ENCODE measurements at regions not wholly inside any gene's neighbourhood (a gene's known extent, or its start where the extent isn't known, plus 50 kb on each side); places are given as distances from the start of the nearest gene placed in this dataset.

DNA sequence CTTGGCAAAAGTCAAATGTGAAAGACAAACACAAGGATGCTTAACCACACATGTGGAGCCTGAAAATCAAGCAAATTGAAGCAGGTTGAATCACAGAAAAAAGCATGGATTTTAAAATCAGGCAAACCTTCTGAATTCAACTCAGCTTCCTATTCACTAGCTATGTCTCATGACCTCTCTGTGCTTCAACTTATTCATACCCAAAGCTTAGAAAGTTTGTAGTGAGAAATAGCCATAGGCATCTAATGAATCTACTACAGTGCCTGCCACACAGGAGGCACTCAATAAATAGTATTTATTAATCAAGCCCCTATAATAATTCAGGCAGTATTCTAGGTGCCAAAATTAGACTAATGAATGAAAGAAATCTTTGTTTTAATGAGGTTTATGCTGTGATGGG is 112.2 kb upstream of the TNFAIP3 start:
- POLR2A ChIA-PET (ENCODE audit: unreplicated experiment), result no interaction called here
- no peak overlapping the region for H4K91ac ChIP-seq (ENCODE audit: insufficient read depth, low read depth, low read length)
- no peak overlapping the region for H3K4me3 ChIP-seq (ENCODE audit: insufficient read depth, low read depth, low read length)
- dilution Hi-C loops (cut with HindIII; ENCODE audit: low sequenced_read_pairs, unreplicated experiment) (no loop called here), in situ Hi-C loops (cut with MboI; ENCODE audit: low sequenced_read_pairs) (no loop called here), intact Hi-C loops (cut with micrococcal nuclease) (no loop called here)
- no peak overlapping the region for H2BK5ac ChIP-seq (ENCODE audit: low read depth, low read length, poor library complexity, severe bottlenecking)
- no peak overlapping the region for H2AFZ ChIP-seq (replicated peaks; ENCODE audit: low read length, poor library complexity)
- no peak overlapping the region for H3K27ac ChIP-seq (ENCODE audit: insufficient read depth, low read length)
- no peak overlapping the region for H3K18ac ChIP-seq (ENCODE audit: low read depth, low read length)
- H3K56ac ChIP-seq (ENCODE audit: extremely low read depth, insufficient read depth, low read length), result no peak overlapping the region
- no peaks in the 10 kb centered on the region for H3K79me1 ChIP-seq (ENCODE audit: low read depth in 1 of 2, low read length in 2 of 2)
- no peak overlapping the region for H3K4me2 ChIP-seq (ENCODE audit: low read depth, low read length)
- H4K20me1 ChIP-seq (ENCODE audit: insufficient read depth, low read length), result no peaks in the 10 kb centered on the region
- DNase-seq (no peak), ATAC-seq (ENCODE audit: low read depth) (no peak)
- H4K8ac ChIP-seq (ENCODE audit: low read depth in 2 of 2, low read length in 2 of 2), result no peak overlapping the region
- H2AK5ac ChIP-seq (ENCODE audit: low read depth, low read length), result no peak overlapping the region
- no peaks in the 10 kb centered on the region for H3K36me3 ChIP-seq (ENCODE audit: control insufficient read depth, insufficient read depth, low read length)
- H2BK15ac ChIP-seq (ENCODE audit: low read depth, low read length), result no peak overlapping the region
- CTCF ChIA-PET, result interaction anchor here (0.6 to 1.7 kb wide), 2 partner anchors 47 to 710 kb away, joined by 3 to 4 read pairs; no protein-coding TSS in a partner anchor
- H3K9ac ChIP-seq (ENCODE audit: low read depth, low read length), result no peak overlapping the region
- H3K9me1 ChIP-seq (ENCODE audit: insufficient read depth, low read length), result 0 out of 2 replicates have a peak, but pooled peaks cover 3% of the 10 kb centered on the region
- no TSS peak for BruUV-seq (replicated peaks)
- no peak overlapping the region for H2BK20ac ChIP-seq (ENCODE audit: low read depth, low read length)
- H2BK120ac ChIP-seq (ENCODE audit: low read depth, low read length), result no peak overlapping the region
- no peak overlapping the region for H3K14ac ChIP-seq (replicated peaks; ENCODE audit: low read depth, low read length)
- no peaks in the 10 kb centered on the region for H3K27me3 ChIP-seq (ENCODE audit: control insufficient read depth, insufficient read depth, low read length)
- no peaks in the 10 kb centered on the region for H3K4me1 ChIP-seq (ENCODE audit: control insufficient read depth, insufficient read depth, low read length)
- H3K4ac ChIP-seq (ENCODE audit: low read depth, low read length), result no peak overlapping the region
- no peak overlapping the region for H3K23ac ChIP-seq (ENCODE audit: low read depth, low read length)
- TF ChIP-seq ELK1 (IDR thresholded peaks at IDR 0.05; ENCODE audit: borderline replicate concordance, low read depth, low read length), result no peak
- no peak for TF ChIP-seq RFX5 (IDR thresholded peaks at IDR 0.05; ENCODE audit: low read depth, low read length)
- TF ChIP-seq, protein P1, sequence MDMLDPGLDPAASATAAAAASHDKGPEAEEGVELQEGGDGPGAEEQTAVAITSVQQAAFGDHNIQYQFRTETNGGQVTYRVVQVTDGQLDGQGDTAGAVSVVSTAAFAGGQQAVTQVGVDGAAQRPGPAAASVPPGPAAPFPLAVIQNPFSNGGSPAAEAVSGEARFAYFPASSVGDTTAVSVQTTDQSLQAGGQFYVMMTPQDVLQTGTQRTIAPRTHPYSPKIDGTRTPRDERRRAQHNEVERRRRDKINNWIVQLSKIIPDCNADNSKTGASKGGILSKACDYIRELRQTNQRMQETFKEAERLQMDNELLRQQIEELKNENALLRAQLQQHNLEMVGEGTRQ (IDR thresholded peaks at IDR 0.05; ENCODE audit: low read depth, low read length), result no peak
- no peak for TF ChIP-seq MAFK (IDR thresholded peaks at IDR 0.05; ENCODE audit: low read depth, low read length)
- no peaks in the 10 kb centered on the region for H3K9me3 ChIP-seq (ENCODE audit: control insufficient read depth, insufficient read depth, low read length)
- H4K5ac ChIP-seq (ENCODE audit: low read depth, low read length), result no peak overlapping the region
- no peak overlapping the region for H2AK9ac ChIP-seq (replicated peaks; ENCODE audit: low read depth, low read length, poor library complexity)
